ENCODE measurements at regions not wholly inside any gene's neighbourhood (a gene's known extent, or its start where the extent isn't known, plus 50 kb on each side); places are given as distances from the start of the nearest gene placed in this dataset.

DNA sequence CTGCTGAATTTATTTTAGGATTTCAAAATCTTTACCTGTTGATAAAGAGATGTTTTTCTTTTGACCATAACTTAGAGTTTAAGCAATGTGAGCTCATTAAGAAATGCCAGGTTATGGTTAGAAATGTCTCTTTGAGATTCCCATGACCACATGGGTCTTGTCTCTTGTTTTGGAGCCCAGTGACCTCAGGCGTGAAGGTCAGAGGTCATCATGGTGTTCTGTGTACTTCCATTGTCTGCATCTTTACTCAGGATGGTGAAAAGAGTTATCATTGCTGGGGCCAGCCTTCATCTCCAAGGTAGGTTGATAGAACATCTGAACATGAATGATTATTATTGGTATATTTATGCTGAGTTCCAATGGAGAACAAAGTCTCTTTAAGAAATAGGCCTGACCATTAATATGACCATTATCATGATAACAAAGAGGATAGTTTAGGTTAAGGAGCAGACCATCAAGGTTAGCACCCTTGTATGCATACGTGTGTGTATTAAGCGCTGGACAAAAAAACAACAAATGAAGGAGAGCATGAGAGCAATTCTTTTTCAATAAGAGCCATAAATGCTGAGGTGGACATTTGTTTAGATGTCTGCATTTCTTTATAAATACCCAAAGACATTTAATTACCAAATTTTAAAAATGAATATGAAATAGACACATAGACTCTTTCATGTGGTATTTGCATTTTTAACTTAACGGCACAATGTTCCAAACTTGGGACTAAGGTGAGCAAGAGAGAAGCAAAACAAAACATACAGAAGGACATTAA, 120.6 kb upstream of the PAQR3 start:
- no peak overlapping the region for H2BK5ac ChIP-seq (ENCODE audit: low read depth, low read length, poor library complexity)
- H2AFZ ChIP-seq (ENCODE audit: insufficient read depth, low read length, poor library complexity), result no peak overlapping the region
- H3K18ac ChIP-seq (ENCODE audit: low read length), result no peak overlapping the region
- H3K36me3 ChIP-seq (ENCODE audit: control insufficient read depth in 1 of 2, insufficient read depth in 2 of 2, low read length in 2 of 2), result no peaks in the 10 kb centered on the region
- no peak overlapping the region for H3K4me2 ChIP-seq (ENCODE audit: low read length)
- H3K9ac ChIP-seq (ENCODE audit: low read length), result no peak overlapping the region
- no peaks in the 10 kb centered on the region for H3K79me2 ChIP-seq (ENCODE audit: control insufficient read depth, insufficient read depth, low read length, poor library complexity)
- no peaks in the 10 kb centered on the region for H3K4me1 ChIP-seq (ENCODE audit: control insufficient read depth in 1 of 2, insufficient read depth in 2 of 2, low read length in 2 of 2)
- H2BK120ac ChIP-seq (ENCODE audit: insufficient read depth, low read length, poor library complexity), result no peak overlapping the region
- no peak overlapping the region for H3K4ac ChIP-seq (ENCODE audit: low read depth, low read length)
- H3K9me3 ChIP-seq (ENCODE audit: insufficient read depth, low read depth, low read length), result no peaks in the 10 kb centered on the region
- H3K27me3 ChIP-seq (ENCODE audit: insufficient read depth, low read length), result no peaks in the 10 kb centered on the region
- no peak overlapping the region for H4K91ac ChIP-seq (ENCODE audit: low read depth, low read length)
- DNase-seq, result no peak
- H3K4me3 ChIP-seq (ENCODE audit: low read depth, low read length), result no peak overlapping the region
- no peak overlapping the region for H4K12ac ChIP-seq (ENCODE audit: low read depth, low read length)
- H3K14ac ChIP-seq (ENCODE audit: low read length), result no peak overlapping the region
- no peaks in the 10 kb centered on the region for H3K79me1 ChIP-seq (ENCODE audit: low read length)
- no peak overlapping the region for H3K23ac ChIP-seq (ENCODE audit: low read length)
- no peak overlapping the region for H2BK12ac ChIP-seq (ENCODE audit: low read length)
- WGBS (ENCODE audit: extremely low coverage, insufficient coverage, insufficient read length), result no CpG with 5 or more reads among the region's 4 CpGs
- no peak overlapping the region for H3K27ac ChIP-seq (ENCODE audit: low read depth, low read length)
- no peak overlapping the region for H2AK5ac ChIP-seq (ENCODE audit: low read length)
- no peak overlapping the region for H4K8ac ChIP-seq (ENCODE audit: low read depth, low read length)

DNA sequence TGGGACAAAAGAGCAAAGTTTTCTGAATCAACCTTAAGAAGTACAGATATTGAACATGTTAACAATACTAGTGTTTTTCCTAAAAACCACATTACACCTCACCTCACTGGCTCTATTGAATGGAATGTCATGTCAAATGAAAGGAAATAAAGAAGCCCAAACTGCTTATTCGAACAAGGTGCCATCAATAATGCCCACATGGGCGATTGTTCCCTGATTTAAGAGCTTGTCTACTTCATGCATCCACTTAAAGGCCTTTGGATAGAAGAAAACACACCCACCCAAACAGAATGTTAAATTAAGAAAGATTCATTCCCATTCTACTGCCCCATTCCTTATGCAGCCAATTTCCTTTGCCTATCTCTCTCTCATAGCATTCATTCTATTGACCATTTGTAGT, 118.5 kb upstream of the PAQR3 start:
- H2AK5ac ChIP-seq (ENCODE audit: low read length), result no peak overlapping the region
- H2BK12ac ChIP-seq (ENCODE audit: low read length), result no peak overlapping the region
- no peaks in the 10 kb centered on the region for H3K79me2 ChIP-seq (ENCODE audit: control insufficient read depth, insufficient read depth, low read length, poor library complexity)
- no peak overlapping the region for H3K14ac ChIP-seq (ENCODE audit: low read length)
- H3K4me3 ChIP-seq (ENCODE audit: low read depth, low read length), result no peak overlapping the region
- no peak overlapping the region for H3K4ac ChIP-seq (ENCODE audit: low read depth, low read length)
- no peaks in the 10 kb centered on the region for H3K4me1 ChIP-seq (ENCODE audit: control insufficient read depth in 1 of 2, insufficient read depth in 2 of 2, low read length in 2 of 2)
- WGBS (ENCODE audit: extremely low coverage, insufficient coverage, insufficient read length), result no CpG with 5 or more reads among the region's 2 CpGs
- H4K8ac ChIP-seq (ENCODE audit: low read depth, low read length), result no peak overlapping the region
- H3K4me2 ChIP-seq (ENCODE audit: low read length), result no peak overlapping the region
- H3K36me3 ChIP-seq (ENCODE audit: control insufficient read depth in 1 of 2, insufficient read depth in 2 of 2, low read length in 2 of 2), result no peaks in the 10 kb centered on the region
- no peak overlapping the region for H4K12ac ChIP-seq (ENCODE audit: low read depth, low read length)
- H2BK5ac ChIP-seq (ENCODE audit: low read depth, low read length, poor library complexity), result no peak overlapping the region
- no peak overlapping the region for H2BK120ac ChIP-seq (ENCODE audit: insufficient read depth, low read length, poor library complexity)
- H3K9me3 ChIP-seq (ENCODE audit: insufficient read depth, low read depth, low read length), result no peaks in the 10 kb centered on the region
- no peak overlapping the region for H3K27ac ChIP-seq (ENCODE audit: low read depth, low read length)
- H2AFZ ChIP-seq (ENCODE audit: insufficient read depth, low read length, poor library complexity), result no peak overlapping the region
- H3K9ac ChIP-seq (ENCODE audit: low read length), result no peak overlapping the region
- H3K79me1 ChIP-seq (ENCODE audit: low read length), result no peaks in the 10 kb centered on the region
- no peak overlapping the region for H3K23ac ChIP-seq (ENCODE audit: low read length)
- no peak overlapping the region for H3K18ac ChIP-seq (ENCODE audit: low read length)
- no peak for DNase-seq
- no peaks in the 10 kb centered on the region for H3K27me3 ChIP-seq (ENCODE audit: insufficient read depth, low read length)
- H4K91ac ChIP-seq (ENCODE audit: low read depth, low read length), result no peak overlapping the region

GRCh38 chr4:79053754-79054153, 114.5 kb upstream of the PAQR3 start:
- H2BK12ac ChIP-seq (ENCODE audit: low read length), result no peak overlapping the region
- H3K23ac ChIP-seq (ENCODE audit: low read length), result no peak overlapping the region
- no peak overlapping the region for H3K4ac ChIP-seq (ENCODE audit: low read depth, low read length)
- H3K79me2 ChIP-seq (ENCODE audit: control insufficient read depth, insufficient read depth, low read length, poor library complexity), result no peaks in the 10 kb centered on the region
- H3K79me1 ChIP-seq (ENCODE audit: low read length), result no peaks in the 10 kb centered on the region
- no peak overlapping the region for H4K8ac ChIP-seq (ENCODE audit: low read depth, low read length)
- H3K18ac ChIP-seq (ENCODE audit: low read length), result no peak overlapping the region
- no peak overlapping the region for H4K91ac ChIP-seq (ENCODE audit: low read depth, low read length)
- no peak overlapping the region for H3K4me3 ChIP-seq (ENCODE audit: low read depth, low read length)
- no peak overlapping the region for H2BK120ac ChIP-seq (ENCODE audit: insufficient read depth, low read length, poor library complexity)
- no peak overlapping the region for H3K4me2 ChIP-seq (ENCODE audit: low read length)
- no peaks in the 10 kb centered on the region for H3K36me3 ChIP-seq (ENCODE audit: control insufficient read depth in 1 of 2, insufficient read depth in 2 of 2, low read length in 2 of 2)
- no peak overlapping the region for H3K9ac ChIP-seq (ENCODE audit: low read length)
- no peak for DNase-seq
- no peaks in the 10 kb centered on the region for H3K4me1 ChIP-seq (ENCODE audit: control insufficient read depth in 1 of 2, insufficient read depth in 2 of 2, low read length in 2 of 2)
- no peak overlapping the region for H2AK5ac ChIP-seq (ENCODE audit: low read length)
- H2AFZ ChIP-seq (ENCODE audit: insufficient read depth, low read length, poor library complexity), result no peak overlapping the region
- H3K27ac ChIP-seq (ENCODE audit: low read depth, low read length), result no peak overlapping the region
- H4K12ac ChIP-seq (ENCODE audit: low read depth, low read length), result no peak overlapping the region
- H3K27me3 ChIP-seq (ENCODE audit: insufficient read depth, low read length), result no peaks in the 10 kb centered on the region
- H2BK5ac ChIP-seq (ENCODE audit: low read depth, low read length, poor library complexity), result no peak overlapping the region
- H3K14ac ChIP-seq (ENCODE audit: low read length), result no peak overlapping the region
- H3K9me3 ChIP-seq (ENCODE audit: insufficient read depth, low read depth, low read length), result no peaks in the 10 kb centered on the region

GRCh38 chr4:79050541-79050880, 111.3 kb upstream of the PAQR3 start:
- no peak overlapping the region for H3K4ac ChIP-seq (ENCODE audit: low read depth, low read length)
- no peaks in the 10 kb centered on the region for H3K9me3 ChIP-seq (ENCODE audit: insufficient read depth, low read depth, low read length)
- no peak for DNase-seq
- no peak overlapping the region for H4K8ac ChIP-seq (ENCODE audit: low read depth, low read length)
- H3K79me1 ChIP-seq (ENCODE audit: low read length), result no peaks in the 10 kb centered on the region
- no peak overlapping the region for H3K4me2 ChIP-seq (ENCODE audit: low read length)
- H3K27ac ChIP-seq (ENCODE audit: low read depth, low read length), result no peak overlapping the region
- no peak overlapping the region for H3K23ac ChIP-seq (ENCODE audit: low read length)
- H2AK5ac ChIP-seq (ENCODE audit: low read length), result no peak overlapping the region
- H3K4me3 ChIP-seq (ENCODE audit: low read depth, low read length), result no peak overlapping the region
- no peak overlapping the region for H3K14ac ChIP-seq (ENCODE audit: low read length)
- no peak overlapping the region for H4K12ac ChIP-seq (ENCODE audit: low read depth, low read length)
- H2BK12ac ChIP-seq (ENCODE audit: low read length), result no peak overlapping the region
- no peaks in the 10 kb centered on the region for H3K27me3 ChIP-seq (ENCODE audit: insufficient read depth, low read length)
- H2BK120ac ChIP-seq (ENCODE audit: insufficient read depth, low read length, poor library complexity), result no peak overlapping the region
- H3K79me2 ChIP-seq (ENCODE audit: control insufficient read depth, insufficient read depth, low read length, poor library complexity), result no peaks in the 10 kb centered on the region
- H2AFZ ChIP-seq (ENCODE audit: insufficient read depth, low read length, poor library complexity), result no peak overlapping the region
- no peak overlapping the region for H4K91ac ChIP-seq (ENCODE audit: low read depth, low read length)
- no peak overlapping the region for H2BK5ac ChIP-seq (ENCODE audit: low read depth, low read length, poor library complexity)
- H3K4me1 ChIP-seq (ENCODE audit: control insufficient read depth in 1 of 2, insufficient read depth in 2 of 2, low read length in 2 of 2), result no peaks in the 10 kb centered on the region
- H3K18ac ChIP-seq (ENCODE audit: low read length), result no peak overlapping the region
- whole genome bisulfite sequencing (ENCODE audit: extremely low coverage, insufficient coverage, insufficient read length), result no CpG with 5 or more reads among the region's 6 CpGs
- H3K36me3 ChIP-seq (ENCODE audit: control insufficient read depth in 1 of 2, insufficient read depth in 2 of 2, low read length in 2 of 2), result no peaks in the 10 kb centered on the region
- no peak overlapping the region for H3K9ac ChIP-seq (ENCODE audit: low read length)
